Superior temporal gyrus (tissue), 1 donor: ENCODE measurements at regions not wholly inside any gene's neighbourhood (a gene's known extent, or its start where the extent isn't known, plus 50 kb on each side); places are given as distances from the start of the nearest gene placed in this dataset.
A peak's percentile ranks its signal among the peaks of the same experiment; 100 is the strongest.

Experiments
- DNase-seq: peaks from one replicate; pipeline ENCODE4 v3.0.0-alpha.2; 2016; ENCODE audit errors: extremely low spot score

- DNase-seq, result no peak
Measured at GRCh38 chr15:67980773-67981685, 73.1 kb upstream of the PIAS1 start.

GRCh38 chr15:67981848-67982247 is 72.3 kb upstream of the PIAS1 start:
- no peak for DNase-seq

DNA sequence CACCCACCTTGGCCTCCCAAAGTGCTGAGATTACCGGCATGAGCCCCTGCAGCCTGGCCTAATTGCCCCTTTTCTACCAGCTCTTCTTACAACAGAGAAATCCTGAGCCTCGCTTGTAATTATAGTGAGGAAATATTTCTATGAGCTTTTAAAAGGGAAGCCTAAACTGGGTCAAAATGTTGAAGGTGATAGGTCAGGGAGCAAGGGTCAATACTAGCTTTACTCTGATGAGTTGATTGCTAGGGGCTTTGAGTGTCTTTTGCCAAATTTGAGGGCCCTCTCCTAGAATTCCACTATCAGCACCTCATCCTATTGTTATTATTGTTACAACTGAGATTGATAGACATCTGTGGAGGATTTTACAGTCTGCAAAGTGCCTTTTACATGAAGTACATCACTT is 62.4 kb upstream of the PIAS1 start:
- no peak for DNase-seq

GRCh38 chr15:67992411-67992810 is 61.7 kb upstream of the PIAS1 start:
- DNase-seq, result no peak

GRCh38 chr15:67992834-67993233 is 61.3 kb upstream of the PIAS1 start:
- DNase-seq, result no peak

DNA sequence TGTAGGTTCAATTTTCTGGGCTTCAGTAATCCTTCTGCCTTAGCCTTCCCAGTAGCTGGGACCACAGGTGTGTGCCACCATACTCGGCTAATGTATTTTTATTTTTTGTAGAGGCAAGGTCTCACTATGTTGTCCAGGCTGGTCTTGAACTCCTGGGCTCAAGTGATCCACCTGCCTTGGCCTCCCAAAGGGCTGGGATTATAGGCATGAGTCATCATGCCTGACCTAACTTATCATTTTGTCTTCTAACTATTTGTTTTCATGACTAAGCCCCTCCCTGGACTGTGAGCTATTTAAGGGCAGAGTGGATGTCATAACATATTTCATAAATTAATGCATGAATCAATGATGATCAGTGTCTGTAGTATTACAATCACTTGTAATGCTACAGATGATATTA is 56.1 kb upstream of the PIAS1 start:
- no peak for DNase-seq

GRCh38 chr15:67998599-67999133 is 55.4 kb upstream of the PIAS1 start:
- peak; percentile 14 for DNase-seq

DNA sequence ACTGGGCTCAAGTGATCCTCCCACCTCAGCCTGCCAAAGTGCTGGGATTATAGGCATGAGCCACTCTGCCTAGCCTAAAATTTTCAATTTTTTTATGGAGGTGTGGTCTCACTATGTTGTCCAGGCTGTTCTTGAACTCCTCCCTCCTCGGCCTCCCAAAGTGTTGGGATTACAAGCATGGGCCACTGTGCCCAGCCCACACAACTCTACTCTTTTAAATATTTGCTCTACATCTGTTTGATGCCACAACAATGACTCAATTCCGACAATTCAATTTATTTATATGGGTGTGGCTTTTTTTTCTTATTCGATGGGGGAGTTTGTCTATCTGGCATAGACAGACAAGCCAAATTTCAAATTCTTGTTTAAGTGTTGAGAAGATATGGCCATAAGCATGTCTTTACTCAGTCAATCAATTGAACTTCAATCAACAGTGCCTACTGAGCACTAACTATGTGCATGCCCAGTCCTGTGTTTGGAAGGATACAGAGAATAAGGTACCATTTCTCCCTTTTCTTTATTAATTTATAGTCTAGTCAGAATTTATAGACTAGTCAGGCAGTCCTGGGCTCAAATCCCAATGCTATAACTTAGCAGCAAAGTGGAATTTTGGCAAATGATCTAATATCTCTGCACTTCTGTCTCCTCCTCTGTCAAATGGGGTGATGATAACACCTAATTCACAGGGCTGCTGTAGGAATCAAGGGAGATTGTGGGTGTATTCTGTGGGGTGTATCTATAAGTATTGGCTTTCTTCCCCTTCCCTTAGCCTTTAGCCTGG is 54.6 kb upstream of the PIAS1 start:
- DNase-seq, result no peak

- DNase-seq, result no peak
Measured at GRCh38 chr15:68000754-68001153, 53.4 kb upstream of the PIAS1 start.

DNA sequence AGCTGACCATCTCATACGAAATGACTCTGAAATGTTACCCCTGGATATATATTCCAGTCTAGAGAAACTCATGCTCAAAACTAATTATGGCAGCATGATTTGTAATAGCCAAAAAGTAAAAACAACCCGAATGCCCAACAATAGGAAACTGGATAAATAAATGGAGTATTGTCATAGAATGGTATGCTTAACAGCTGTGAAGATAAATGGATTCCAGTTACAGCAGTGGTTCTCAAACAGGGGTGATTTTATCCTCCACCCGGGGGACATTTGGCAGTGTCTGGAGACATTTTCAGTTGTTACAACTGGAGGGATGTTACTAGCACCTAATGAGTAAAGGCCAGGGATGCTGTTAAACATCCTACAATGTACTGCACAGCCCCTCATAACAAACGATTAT is 52.3 kb upstream of the PIAS1 start:
- DNase-seq, result no peak

- no peak for DNase-seq
Measured at GRCh38 chr15:68003297-68003696, 50.8 kb upstream of the PIAS1 start.
